Activated CD4-positive, alpha-beta T cell treated with anti-CD3 and anti-CD28 coated beads, Interleukin-10, Interleukin-2, amounts not matched to agents 100 ng/mL and 50 ng/mL, durations not matched to agents 16 hours and 8 hours (primary cell): ENCODE measurements at regions not wholly inside any gene's neighbourhood (a gene's known extent, or its start where the extent isn't known, plus 50 kb on each side); places are given as distances from the start of the nearest gene placed in this dataset.

Source experiments
- DNase-seq: peaks from one replicate; pipeline ENCODE4 v3.0.0-alpha.2; 2020

GRCh38 chr4:20532871-20533870 is 167.1 kb upstream of the PACRGL start:
- DNase-seq, result no peak

- no peak for DNase-seq
Observed at GRCh38 chr4:20538905-20539304, 161.4 kb upstream of the PACRGL start.

- no peak for DNase-seq
Observed at GRCh38 chr4:20543131-20543530, 157.1 kb upstream of the PACRGL start.

- no peak for DNase-seq
Observed at GRCh38 chr4:20544645-20545044, 155.6 kb upstream of the PACRGL start.

- DNase-seq, result no peak
Observed at GRCh38 chr4:20552004-20552403, 148.3 kb upstream of the PACRGL start.

- no peak for DNase-seq
Observed at GRCh38 chr4:20554134-20554533, 146.1 kb upstream of the PACRGL start.

GRCh38 chr4:20565075-20565721 is 135.1 kb upstream of the PACRGL start:
- DNase-seq, result no peak

- DNase-seq, result no peak
Observed at GRCh38 chr4:20570981-20571715, 129.1 kb upstream of the PACRGL start.

- no peak for DNase-seq
Observed at GRCh38 chr4:20572976-20573375, 127.3 kb upstream of the PACRGL start.

- DNase-seq, result no peak
Observed at GRCh38 chr4:20574986-20575385, 125.3 kb upstream of the PACRGL start.

GRCh38 chr4:20575486-20575885 is 124.8 kb upstream of the PACRGL start:
- DNase-seq, result no peak

- no peak for DNase-seq
Observed at GRCh38 chr4:20576861-20577260, 123.4 kb upstream of the PACRGL start.

GRCh38 chr4:20577702-20578101 is 122.6 kb upstream of the PACRGL start:
- DNase-seq, result no peak

- DNase-seq, result no peak
Observed at GRCh38 chr4:20580907-20581306, 119.4 kb upstream of the PACRGL start.

GRCh38 chr4:20589436-20589835 is 110.8 kb upstream of the PACRGL start:
- DNase-seq, result no peak

- DNase-seq, result no peak
Observed at GRCh38 chr4:20590849-20591248, 109.4 kb upstream of the PACRGL start.

- no peak for DNase-seq
Observed at GRCh38 chr4:20591571-20591970, 108.7 kb upstream of the PACRGL start.

GRCh38 chr4:20592013-20592412 is 108.2 kb upstream of the PACRGL start:
- DNase-seq, result no peak

- no peak for DNase-seq
Observed at GRCh38 chr4:20592663-20593062, 107.6 kb upstream of the PACRGL start.

- no peak for DNase-seq
Observed at GRCh38 chr4:20598626-20599025, 101.6 kb upstream of the PACRGL start.

- DNase-seq, result no peak
Observed at GRCh38 chr4:20603671-20604313, 96.5 kb upstream of the PACRGL start.

- no peak for DNase-seq
Observed at GRCh38 chr4:20612313-20612712, 87.9 kb upstream of the PACRGL start.

- no peak for DNase-seq
Observed at GRCh38 chr4:20614816-20615215, 85.4 kb upstream of the PACRGL start.
